Lower leg skin (tissue), 3 donors: ENCODE measurements at regions not wholly inside any gene's neighbourhood (a gene's known extent, or its start where the extent isn't known, plus 50 kb on each side); places are given as distances from the start of the nearest gene placed in this dataset.

ENCODE experiments used
- POLR2A ChIP-seq, 2 donors: fragments of 450-650 bp; IDR thresholded peaks; one replicate each; pipeline ENCODE4 v1.6.1; 2016 to 2017; ENCODE audit warnings: antibody characterized with exemption in 2 of 2, mild to moderate bottlenecking in 1 of 2, moderate library complexity in 1 of 2
- TF ChIP-seq, protein P1 (sequence below), 3 donors: fragments of 450-650 bp; IDR thresholded peaks; one replicate each; pipeline ENCODE4 v1.5.1; 2016; ENCODE audit warnings: antibody characterized with exemption in 3 of 3, mild to moderate bottlenecking in 3 of 3, moderate library complexity in 2 of 3

DNA sequence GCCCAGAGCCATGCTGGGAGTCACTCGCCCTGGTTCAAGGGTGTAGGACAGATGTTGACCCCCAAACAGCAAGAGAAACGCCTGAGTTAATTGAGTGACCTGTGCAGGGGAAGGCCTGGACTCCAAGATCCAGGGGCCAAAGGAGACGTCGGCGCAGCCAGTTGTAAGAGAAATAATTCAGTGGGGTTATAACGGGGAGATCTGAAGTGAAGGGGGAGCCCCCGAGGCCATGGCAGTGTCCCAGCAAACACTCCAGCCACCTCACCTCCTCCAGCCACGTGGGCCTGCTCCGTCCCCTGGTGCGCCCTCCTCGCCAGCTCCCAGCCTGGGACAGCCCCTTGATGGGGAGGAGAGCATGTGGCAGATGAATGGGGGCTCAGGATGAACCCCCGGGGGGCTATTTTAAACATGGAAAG, 130.7 kb upstream of the GPC1 start:
- TF ChIP-seq, protein P1, sequence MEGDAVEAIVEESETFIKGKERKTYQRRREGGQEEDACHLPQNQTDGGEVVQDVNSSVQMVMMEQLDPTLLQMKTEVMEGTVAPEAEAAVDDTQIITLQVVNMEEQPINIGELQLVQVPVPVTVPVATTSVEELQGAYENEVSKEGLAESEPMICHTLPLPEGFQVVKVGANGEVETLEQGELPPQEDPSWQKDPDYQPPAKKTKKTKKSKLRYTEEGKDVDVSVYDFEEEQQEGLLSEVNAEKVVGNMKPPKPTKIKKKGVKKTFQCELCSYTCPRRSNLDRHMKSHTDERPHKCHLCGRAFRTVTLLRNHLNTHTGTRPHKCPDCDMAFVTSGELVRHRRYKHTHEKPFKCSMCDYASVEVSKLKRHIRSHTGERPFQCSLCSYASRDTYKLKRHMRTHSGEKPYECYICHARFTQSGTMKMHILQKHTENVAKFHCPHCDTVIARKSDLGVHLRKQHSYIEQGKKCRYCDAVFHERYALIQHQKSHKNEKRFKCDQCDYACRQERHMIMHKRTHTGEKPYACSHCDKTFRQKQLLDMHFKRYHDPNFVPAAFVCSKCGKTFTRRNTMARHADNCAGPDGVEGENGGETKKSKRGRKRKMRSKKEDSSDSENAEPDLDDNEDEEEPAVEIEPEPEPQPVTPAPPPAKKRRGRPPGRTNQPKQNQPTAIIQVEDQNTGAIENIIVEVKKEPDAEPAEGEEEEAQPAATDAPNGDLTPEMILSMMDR (IDR thresholded peaks at IDR 0.05) = no peak
- TF ChIP-seq POLR2A (IDR thresholded peaks at IDR 0.05) = no peak
